ENCODE measurements at regions not wholly inside any gene's neighbourhood (a gene's known extent, or its start where the extent isn't known, plus 50 kb on each side); places are given as distances from the start of the nearest gene placed in this dataset.

DNA sequence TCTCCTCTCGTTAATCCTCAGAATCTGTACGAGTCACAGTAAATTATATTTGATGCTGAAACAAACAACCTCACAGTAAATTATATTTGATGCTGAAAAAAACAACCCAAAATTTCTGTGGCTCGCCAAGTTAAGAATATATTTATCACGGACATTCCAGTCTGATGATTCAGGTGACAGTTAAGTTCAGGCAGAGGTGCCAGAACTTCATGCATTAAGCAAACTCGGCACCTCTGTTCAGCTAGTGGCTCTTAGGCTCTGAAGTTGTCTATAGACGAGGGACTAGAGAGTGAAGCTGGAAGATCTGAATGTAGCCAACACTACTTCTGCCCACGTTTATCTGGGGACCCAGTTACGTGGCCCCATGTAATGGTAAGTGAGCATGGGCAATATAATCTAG lies 132.2 kb upstream of the AGA start:
- DNase-seq: no peak

DNA sequence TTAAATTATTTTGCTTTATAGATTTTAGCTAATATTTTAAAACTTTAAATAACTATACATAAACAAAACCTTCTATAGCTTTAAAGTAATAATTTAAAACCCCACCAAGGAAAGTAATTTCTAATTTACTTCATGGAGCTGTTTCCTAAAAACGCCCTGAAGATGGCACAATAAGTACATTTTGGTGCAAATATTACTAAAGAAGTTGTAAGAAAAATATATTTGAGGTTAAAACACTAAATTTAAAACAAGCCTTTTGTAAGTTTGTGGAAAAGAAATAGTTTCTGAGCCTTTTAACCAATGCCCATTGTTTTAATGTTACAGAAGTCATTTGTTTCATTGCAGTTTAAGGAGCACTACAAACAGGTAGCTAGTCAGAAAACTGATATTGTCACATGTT lies 137.4 kb upstream of the AGA start:
- no peak for DNase-seq

DNA sequence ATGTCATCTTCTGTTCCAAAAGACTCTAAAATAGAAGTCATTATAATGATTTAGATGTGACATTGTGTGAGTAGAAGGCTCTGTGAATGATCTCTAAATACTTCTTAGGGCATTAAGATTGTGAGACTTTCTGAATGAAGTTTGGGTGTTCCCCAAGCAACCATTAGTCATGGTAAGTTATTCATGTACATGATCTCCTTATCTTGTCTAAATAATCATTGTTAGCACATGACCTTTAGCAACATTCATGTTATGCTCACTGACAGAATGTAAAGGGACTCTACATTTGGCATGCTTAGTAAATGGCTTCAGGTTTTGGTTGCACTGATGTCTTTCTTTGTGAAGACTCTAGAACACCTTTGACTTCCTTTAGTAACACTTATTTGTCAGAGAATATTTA lies 140.8 kb upstream of the AGA start:
- no peak for DNase-seq

DNA sequence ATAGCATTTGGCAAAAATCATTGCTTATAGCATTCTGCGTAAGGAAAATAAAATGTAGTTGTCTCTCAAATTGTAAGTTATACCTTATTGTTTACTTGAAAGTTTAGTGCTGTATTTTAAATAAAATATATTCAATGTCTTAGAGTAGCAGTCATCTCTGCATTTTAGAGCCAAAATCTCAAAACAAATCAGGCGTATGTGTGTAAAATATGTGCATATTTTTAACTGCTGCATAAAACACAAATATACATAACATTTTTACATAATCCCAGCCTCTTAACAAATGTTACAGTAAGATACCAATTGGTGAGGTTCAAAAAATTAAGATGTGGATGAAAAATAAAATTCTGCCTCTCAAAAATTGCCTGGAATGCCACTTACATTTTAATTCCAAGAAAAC lies 145.8 kb upstream of the AGA start:
- no peak for DNase-seq

DNA sequence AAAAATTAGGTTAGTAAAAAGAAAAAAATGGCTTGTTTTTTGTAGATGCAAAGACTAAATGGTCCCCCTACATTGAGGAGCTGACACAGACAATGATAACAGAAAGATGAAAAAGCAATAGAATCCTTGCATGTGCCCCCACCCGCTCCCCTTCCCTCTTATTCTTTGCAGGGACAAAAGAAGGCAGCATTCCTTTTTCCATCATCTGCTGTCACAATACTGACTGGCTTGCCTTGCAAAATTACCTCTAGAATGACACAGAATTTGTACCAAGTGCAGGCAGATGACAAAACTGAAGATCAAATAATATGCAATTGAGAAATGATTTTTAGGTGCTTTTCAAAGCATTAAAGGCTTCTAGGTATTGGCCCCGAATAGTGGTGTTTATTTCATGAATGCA lies 153.1 kb upstream of the AGA start:
- no peak for DNase-seq

DNA sequence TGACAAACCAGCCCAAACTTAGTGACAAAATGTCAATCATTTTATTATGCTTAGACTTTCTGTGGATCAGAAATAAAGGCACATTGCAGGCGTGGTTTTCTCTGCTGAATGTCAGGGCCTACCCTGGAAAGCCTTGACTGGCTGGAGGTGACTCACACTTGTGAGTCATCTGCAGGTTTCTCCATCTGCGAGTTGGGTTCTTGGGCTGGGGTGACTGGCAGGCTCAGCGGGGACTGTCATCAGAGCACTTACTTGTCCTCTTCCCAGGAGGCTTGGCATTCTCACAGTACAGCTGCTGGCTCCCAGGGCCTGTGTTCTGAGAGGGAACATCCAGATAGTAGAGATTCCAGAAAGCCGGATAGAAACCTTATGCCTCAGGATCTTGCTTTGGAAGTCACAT lies 153.8 kb upstream of the AGA start:
- DNase-seq: no peak

DNA sequence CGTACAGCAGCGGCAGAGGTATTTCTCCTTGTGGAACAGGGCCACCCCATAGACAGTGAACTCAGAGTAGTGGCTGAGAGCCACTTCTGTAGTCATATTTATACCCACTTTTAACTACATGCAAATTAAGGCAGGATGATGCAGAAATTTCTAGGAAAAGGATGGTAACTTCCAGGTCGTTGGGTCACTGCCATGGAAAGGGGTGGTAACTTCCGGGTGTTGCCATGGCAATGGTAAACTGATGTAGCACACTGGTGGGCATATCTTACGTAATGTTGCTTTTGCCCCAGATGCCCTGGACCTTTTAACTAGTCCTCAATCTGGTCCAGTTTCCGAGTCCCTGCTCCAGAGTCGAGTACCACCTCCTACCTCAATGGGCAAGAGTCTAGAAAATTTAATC lies 154.8 kb upstream of the AGA start:
- no peak for DNase-seq

DNA sequence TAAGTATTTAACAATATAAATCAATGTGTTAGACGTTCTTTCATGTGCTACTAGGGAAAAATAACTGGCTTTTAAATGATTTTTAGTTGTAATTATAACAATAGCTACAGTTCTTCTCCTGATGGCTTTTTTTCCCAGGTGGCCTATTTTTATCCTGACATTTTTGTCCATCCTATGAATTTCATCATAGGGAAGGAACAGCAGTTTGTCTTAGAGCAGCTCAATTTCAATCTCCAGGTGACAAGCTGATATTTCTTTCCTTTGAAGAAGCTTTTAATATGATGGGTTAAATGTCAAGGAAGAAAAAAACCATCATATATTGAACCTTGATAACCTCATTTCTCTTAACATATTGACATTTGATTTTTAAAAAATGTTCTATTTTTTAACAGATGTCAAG lies 163.0 kb upstream of the AGA start:
- DNase-seq: no peak

DNA sequence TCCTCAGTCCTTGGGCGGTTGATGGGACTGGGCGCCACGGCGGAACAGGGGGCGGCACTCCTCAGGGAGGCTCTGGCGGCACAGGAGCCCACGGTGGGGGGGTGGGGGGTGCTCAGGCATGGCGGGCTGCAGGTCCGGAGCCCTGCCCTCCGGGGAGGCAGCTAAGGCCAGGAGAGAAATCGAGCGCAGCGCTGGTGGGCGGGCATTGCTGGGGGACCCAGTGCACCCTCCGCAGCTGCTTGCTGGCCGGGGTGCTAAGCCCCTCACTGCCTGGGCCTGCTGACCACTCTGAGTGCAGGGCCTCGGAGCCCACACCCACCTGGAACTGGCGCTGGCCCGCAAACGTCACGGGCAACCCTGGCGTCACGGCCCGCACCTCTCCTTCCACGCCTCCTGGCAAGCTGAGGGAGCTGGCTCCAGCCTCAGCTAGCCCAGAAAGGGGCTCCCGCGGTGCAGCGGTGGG lies 164.9 kb upstream of the AGA start:
- DNase-seq: no peak

DNA sequence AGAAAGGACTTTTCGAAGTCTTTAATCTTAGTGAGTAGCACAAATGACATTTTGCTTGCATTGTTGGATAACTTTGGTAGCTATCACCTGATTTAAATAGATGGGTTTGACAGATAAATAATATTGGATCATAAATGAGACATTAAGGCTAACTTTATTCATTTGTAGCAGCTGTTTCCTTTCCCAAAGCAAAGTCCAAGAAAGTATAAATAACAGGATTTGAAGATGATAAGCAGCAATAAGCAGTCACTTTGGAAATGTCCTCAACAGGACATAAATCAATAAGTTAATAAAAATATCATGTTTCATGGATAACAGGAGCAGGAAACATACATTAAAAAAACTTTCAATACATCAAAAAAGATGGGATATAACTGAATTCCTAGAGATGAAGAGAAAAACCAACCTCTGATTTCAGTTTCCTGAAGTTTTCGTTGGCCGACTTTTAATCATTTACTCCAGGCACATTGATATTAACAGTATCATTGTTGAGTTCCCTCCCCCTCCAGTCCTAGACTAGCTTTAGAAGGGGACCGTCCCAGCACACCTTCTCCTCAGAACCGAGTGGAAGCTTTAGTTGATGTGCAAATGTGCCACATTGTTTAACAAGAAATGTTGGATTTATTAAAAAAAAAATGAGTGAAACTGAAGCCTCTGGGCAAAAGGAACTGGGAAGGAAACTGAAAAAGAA lies 169.9 kb upstream of the AGA start:
- no peak for DNase-seq

DNA sequence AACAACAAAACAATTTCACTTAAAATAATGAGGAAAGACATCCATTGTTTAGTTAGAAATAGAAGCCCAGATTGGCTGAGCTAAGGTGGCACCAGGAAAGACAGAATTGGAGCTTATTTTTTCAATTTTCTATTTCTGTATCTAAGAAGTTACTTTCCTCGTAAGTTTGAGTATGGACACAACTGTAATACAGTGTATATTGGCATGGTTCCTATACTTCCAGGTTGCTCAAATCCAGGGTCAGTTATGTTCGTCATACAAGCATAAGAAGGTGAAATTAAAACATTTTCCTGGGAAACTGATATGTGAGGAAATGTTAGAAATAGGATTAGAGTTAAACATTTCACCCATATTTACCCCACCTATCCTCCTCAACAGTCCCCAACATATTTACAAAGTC lies 170.4 kb upstream of the AGA start:
- DNase-seq: no peak

DNA sequence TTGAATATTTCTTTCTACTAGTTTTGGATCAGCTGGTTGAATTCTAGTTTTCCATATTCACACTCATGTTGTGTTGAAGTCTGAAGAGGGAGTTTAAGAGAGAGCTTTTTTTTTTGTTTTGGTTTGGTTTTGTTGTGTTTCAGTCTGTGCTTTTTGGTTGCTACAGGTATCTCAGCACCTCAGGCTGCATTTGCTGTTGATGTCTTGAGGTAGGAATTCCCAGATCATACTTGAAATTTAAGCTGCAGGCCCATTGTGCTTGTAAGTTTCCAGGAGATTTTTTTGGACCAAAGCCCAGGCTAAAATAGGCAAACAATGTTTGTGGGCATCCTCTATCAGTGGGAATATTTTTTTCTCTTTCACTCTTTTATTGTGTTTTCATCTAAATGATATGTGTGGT lies 190.2 kb upstream of the AGA start:
- no peak for DNase-seq

DNA sequence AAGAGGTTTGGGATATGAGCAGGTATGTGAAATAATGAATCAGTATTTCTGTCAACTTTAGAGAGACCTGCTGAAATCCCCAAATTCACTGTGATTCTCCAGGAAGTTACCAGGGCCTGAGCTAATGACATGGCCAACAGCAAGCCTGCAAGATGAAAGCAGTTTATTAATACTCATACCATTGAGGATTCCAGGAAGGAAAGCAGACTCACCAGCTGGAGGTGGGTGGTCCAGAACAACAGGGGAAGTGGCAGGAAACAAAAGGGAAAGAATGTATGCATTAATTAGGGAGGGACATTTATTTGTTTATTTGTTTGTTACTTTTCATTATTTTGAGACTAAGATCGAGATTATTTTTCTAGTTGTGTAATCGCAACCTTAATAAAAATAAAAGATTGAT lies 196.6 kb upstream of the AGA start:
- DNase-seq: no peak

DNA sequence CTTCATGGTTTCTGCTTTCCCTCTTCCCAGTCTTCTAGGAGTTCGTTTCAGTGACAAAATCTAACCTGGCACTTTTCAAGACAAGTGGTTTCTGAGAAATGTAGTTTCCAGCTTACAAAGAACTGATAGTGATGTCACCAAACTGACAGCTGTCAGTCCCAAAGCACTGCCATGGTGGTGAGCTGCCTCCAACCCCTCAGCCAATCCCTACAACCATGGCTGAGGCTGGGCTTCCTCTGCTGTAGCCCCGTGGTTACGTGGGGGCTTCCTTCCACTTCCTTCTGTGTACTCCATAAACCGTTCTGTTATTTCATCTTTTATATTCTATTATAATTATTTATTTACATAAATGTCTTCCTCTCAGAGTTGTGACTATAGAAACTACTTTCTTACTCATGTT lies 198.6 kb upstream of the AGA start:
- no peak for DNase-seq

DNA sequence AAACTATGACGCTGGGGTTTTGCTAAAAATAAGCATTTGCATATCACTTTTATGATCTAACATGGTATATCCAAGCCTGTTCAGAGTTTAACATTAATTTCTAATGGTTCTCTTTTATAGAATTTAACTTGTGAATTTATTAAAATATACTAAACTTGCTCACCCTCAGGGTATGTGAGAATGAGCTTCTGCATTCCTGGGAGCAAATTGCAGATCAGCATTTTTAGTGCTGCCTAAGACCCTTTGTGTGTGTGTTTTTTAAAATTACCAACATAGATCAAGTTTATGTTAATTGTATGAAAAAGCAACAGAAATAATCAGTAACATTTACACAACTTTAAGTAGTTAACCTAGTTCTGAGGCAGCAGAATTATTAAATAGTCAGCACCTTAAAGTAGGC lies 218.0 kb upstream of the AGA start:
- DNase-seq: no peak

DNA sequence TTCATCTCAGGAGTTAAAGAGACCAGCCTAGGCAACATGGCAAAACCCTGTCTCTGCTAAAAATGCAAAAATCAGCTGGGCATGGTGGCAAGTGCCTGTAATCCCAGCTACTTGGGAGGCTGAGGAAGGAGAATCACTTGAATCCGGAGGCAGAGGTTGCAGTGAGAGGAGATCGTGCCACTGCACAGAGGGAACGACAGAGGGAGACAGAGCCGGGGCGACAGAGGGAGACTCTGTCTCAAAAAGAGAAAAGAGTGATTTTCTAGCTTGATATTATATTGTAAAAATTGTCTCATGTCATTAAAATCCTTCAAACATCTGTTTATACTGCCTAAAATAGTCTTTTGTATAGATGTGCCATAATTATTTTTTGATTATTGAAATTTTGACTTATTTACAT lies 225.4 kb upstream of the AGA start:
- no peak for DNase-seq

DNA sequence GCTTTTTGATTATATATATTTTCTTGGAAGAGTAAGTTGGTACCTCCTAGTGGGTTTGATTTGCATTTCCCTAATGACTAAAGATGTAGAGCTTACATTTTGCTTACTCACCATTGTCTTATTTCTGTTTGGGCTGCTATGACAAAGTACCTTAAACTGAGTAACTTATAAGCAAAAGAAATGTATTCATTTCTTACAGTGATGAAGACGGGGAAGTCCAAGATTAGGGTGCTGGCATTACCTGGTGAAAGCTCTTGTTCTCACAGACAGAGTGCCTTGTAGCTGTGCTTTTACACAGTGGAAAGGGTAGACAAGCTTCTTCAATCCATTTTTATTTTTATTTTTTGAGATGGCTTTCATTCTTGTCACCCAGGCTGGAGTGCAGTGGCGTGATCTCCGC lies 229.2 kb upstream of the AGA start:
- DNase-seq: no peak

DNA sequence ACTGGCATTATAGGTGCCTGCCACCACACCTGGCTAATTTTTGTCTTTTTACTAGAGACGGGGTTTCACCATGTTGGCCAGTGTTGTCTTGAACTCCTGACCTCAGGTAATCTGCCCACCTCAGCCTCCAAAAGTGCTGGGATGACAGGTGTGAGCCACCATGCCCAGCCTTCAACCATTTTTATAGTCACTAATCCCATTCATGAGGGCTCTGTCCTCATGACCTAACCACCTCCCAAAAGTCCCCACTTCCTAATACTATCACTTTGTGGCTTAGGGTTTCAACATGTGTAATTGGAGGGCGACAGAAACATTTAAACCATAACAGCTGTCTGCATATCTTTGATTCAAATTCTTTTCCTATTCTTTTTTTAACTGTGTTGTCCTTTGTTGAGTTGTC lies 229.6 kb upstream of the AGA start:
- no peak for DNase-seq

DNA sequence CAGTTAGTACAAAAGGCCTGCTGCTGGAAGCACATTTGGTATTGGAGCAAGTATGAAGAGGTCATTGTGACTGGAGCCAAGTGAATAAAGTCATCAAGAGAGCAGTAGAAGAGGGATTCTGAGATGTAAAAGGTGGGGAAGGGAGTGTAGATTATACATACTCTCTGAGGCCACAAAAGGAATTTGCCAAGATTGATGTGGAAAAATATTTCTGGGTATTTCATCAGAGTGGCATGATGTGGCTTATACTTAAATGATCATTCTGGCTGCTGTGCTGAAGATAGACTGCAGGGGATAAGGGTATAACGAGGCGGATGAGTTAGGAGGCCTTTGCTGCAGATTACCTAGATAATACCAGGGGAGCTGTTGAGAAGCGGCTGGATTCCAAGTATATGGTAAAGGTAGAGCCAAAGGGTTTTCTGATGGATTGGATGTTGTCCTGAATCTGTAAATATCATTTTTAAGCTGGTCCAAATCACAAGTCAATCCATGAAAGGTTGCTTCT lies 231.8 kb upstream of the AGA start:
- no peak for DNase-seq

DNA sequence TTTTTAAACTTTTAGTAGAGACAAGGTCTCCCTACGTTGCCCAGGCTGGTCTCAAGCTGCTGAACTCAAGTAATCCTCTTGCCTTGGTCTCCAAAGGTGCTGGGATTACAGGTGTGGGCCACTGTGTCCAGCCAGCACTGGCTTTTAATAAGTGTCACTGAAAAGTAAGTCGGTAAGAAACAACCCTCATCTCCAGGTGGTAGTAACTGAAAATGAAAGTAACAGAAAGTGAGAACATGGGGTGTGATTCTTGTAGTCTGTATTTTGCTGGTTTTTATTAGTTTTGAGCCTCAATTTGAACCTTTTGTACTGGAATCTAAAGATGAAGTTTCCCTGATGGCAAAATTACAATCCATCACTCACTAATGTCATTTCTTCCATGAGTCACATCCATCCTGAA lies 238.1 kb upstream of the AGA start:
- DNase-seq: no peak

DNA sequence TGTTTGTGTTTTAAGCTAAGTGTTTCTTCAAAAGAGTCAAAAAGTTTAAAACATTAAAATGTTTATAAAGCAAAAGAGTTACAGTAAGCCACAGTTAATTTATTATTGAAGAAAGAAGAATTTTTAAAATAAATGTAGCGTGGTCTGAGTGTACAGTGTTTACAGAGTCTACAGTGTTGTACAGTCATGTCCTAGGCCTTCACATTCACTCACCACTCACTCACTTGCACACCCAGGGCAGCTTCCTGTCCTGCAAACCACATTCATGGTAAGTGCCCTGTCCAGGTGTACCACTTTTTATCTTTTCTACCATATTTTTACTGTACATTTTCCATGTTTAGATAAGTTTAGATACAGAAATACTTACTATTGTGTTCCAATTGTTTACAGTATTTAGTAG lies 239.7 kb upstream of the AGA start:
- DNase-seq: no peak

DNA sequence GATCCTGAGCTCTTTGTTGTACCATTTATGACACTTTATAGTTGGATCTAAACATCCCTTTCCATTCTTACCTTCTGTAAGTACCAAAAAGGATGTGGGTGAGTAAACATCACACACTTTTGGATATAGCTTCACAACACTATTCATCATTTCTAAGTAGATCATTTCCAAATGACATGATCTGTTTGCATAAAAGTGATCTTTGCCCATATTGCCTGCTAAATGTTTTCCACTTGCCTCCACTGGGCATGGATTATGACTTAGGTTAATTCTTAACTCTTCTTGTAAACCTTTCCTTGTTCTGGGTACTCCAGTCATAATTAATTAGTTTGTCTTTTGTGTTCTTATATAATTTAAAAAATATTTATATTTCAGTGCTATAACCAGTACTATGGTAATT lies 244.9 kb upstream of the AGA start:
- DNase-seq: no peak

DNA sequence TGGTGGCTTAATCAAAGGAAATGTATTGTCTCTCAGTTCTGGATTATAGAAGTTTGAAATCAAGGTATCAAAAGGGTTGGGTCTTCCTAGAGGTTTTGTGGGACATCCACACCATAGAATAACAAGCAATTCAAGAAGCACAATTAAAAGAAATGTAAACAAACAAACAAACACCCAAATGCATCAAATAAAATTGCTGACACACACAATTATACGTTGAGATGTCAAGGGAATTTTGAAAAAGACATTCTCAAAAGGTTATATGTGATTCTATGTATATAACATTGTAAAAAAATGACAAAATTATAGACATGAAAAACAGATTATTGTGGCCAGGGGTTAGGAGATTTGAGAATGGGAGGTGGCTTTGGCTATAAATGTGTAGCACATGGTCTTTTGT lies 250.7 kb upstream of the AGA start:
- DNase-seq: no peak

DNA sequence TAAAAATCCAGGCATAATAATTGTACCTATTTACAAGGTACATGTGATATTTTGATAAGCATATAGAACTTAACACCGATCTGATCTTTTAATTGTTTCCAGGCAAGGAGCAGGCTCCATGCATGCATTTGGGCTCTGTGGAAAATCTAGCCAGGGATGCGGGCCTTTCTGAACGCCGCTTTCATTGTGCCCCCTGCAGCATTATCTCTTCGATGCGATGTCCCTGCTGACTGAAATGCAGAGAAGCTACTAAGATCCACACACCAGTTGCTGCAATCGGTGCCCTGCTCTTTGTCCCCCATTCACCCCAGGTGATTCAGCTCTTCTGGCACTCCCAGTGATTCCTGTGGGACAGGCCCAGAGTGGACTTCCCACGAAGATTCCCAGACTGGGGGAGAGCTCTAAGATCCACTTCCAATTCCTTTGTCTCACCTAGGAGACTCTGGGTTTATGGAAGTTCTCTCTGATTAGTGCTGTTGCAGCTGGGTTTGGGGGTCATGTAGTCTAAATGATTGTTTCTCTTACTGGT lies 254.3 kb upstream of the AGA start:
- DNase-seq: no peak

All from activated T-cell treated with anti-CD3 and anti-CD28 coated beads for 4 hours (primary cell).